Suprapubic skin (tissue), 4 donors: ENCODE measurements at regions not wholly inside any gene's neighbourhood (a gene's known extent, or its start where the extent isn't known, plus 50 kb on each side); places are given as distances from the start of the nearest gene placed in this dataset.

Source experiments
- DNase-seq, 2 donors: peaks; one replicate each; pipeline ENCODE4 v3.0.0-alpha.2; 2019; ENCODE audit warnings: low spot score in 2 of 2
- H3K27ac ChIP-seq: fragments of 200-600 bp; sonication (generic); one replicate; pipeline ENCODE4 v1.5.1; 2019
- H3K27me3 ChIP-seq: fragments of 200-600 bp; sonication (generic); one replicate; pipeline ENCODE4 v1.5.1; 2019
- H3K36me3 ChIP-seq: fragments of 200-600 bp; sonication (generic); one replicate; pipeline ENCODE4 v1.5.1; 2019
- H3K4me1 ChIP-seq: fragments of 200-600 bp; sonication (generic); one replicate; pipeline ENCODE4 v1.5.1; 2019
- H3K4me3 ChIP-seq: fragments of 200-600 bp; sonication (generic); one replicate; pipeline ENCODE4 v1.5.1; 2019; ENCODE audit warnings: mild to moderate bottlenecking
- H3K9me3 ChIP-seq: fragments of 200-600 bp; sonication (generic); one replicate; pipeline ENCODE4 v1.5.1; 2019
- EP300 ChIP-seq: sonication (generic); formaldehyde crosslinking; IDR thresholded peaks from one replicate; pipeline ENCODE4 v1.6.1; 2017; ENCODE audit warnings: antibody characterized with exemption
- POLR2A ChIP-seq, 2 donors: fragments of 450-650 bp; IDR thresholded peaks; one replicate each; pipeline ENCODE4 v1.6.1; 2017; ENCODE audit warnings: antibody characterized with exemption in 2 of 2, mild to moderate bottlenecking in 2 of 2, moderate library complexity in 2 of 2
- POLR2AphosphoS5 ChIP-seq, 3 donors: sonication (generic); formaldehyde crosslinking; IDR thresholded peaks; one replicate each; pipeline ENCODE4 v1.6.1; 2017; ENCODE audit warnings: antibody characterized with exemption in 3 of 3
- WGBS: methylation state at CpG from one replicate; pipeline ENCODE4 v1.1.5; 2018; 5-methylcytosine and 5-hydroxymethylcytosine counted together
- TF ChIP-seq, protein P1 (sequence below), 2 donors: fragments of 200-600 bp in 1 of 2; fragments of 450-650 bp in 1 of 2; sonication (generic) in 1 of 2; IDR thresholded peaks; one replicate each; pipeline ENCODE4 v1.5.1; 2016 to 2019; ENCODE audit warnings: antibody characterized with exemption in 2 of 2, mild to moderate bottlenecking in 1 of 2, moderate library complexity in 1 of 2

DNA sequence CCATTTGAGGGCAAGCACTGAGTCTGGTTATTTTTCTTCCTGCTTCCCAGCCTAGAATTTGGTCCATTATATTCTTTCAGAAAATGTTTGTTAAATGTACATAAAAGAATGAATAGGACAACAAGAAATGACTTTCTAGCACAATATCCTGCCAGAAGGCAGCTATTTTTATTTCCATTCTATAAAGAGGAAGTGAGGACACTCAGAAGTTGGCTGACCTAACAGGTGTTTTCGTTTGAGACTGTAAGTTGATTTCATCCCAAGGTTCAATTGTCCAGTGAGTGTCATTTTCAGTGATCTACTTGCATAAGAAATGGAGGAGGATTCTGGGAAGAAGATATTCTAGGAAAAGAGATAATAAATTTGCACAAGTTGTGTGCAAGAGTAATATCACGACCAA lies 191.9 kb upstream of the POU1F1 start:
- Histone ChIP-seq H3K27me3 (no peaks in the 10 kb centered on the region), H3K9me3 (no peaks in the 10 kb centered on the region), H3K36me3 (no peaks in the 10 kb centered on the region), H3K4me1 (no peaks in the 10 kb centered on the region), H3K4me3 (no peak overlapping the region), H3K27ac (no peak overlapping the region)
- TF ChIP-seq POLR2A (IDR thresholded peaks at IDR 0.05) (no peak), EP300 (no peak)
- TF ChIP-seq, protein P1, sequence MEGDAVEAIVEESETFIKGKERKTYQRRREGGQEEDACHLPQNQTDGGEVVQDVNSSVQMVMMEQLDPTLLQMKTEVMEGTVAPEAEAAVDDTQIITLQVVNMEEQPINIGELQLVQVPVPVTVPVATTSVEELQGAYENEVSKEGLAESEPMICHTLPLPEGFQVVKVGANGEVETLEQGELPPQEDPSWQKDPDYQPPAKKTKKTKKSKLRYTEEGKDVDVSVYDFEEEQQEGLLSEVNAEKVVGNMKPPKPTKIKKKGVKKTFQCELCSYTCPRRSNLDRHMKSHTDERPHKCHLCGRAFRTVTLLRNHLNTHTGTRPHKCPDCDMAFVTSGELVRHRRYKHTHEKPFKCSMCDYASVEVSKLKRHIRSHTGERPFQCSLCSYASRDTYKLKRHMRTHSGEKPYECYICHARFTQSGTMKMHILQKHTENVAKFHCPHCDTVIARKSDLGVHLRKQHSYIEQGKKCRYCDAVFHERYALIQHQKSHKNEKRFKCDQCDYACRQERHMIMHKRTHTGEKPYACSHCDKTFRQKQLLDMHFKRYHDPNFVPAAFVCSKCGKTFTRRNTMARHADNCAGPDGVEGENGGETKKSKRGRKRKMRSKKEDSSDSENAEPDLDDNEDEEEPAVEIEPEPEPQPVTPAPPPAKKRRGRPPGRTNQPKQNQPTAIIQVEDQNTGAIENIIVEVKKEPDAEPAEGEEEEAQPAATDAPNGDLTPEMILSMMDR (IDR thresholded peaks at IDR 0.05), result no peak
- no peak for DNase-seq
- 27% methylated on average over 2 of the region's 2 CpGs for WGBS

DNA sequence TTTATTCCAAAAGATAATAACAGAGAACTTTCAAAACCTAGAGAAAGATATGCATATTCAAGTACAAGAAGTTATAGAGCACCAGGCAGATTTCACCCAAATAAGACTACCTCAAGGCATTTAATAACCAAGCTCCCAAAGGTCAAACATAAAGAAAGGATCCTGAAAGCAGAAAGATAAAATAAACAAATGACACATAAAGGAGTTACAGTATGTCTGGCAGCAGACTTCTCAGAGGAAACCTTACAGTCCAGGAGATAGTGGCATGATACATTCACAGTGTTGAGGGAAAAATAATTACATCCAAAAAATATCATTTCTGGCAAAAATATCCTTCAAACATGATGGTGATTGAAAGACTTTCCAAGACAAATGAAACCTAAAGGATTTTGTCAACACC lies 185.8 kb upstream of the POU1F1 start:
- no peaks in the 10 kb centered on the region for H3K36me3 ChIP-seq
- DNase-seq, result no peak

DNA sequence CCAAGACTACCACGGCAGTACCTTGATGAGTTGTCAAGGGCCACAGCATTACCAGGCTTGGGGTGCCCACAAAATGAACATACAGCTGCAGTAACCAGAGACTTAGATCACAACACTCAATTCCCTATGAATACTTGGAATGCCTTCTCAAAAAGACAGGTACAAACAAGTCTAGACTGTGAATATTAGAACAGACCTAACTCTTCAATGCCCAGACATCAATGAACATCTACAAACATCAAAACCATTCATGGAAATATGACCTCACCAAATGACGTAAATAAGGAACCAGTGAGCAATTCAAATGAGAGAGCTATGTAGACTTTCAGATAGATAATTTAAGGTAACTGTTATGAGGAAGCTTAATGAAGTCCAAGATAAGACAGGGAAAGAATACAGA lies 185.1 kb upstream of the POU1F1 start:
- no peak overlapping the region for H3K4me3 ChIP-seq
- H3K9me3 ChIP-seq, result no peaks in the 10 kb centered on the region
- no peak for DNase-seq
- H3K4me1 ChIP-seq, result no peaks in the 10 kb centered on the region
- no peaks in the 10 kb centered on the region for H3K36me3 ChIP-seq
- WGBS, result 47% methylated on average over 2 of the region's 2 CpGs
- no peak for TF ChIP-seq POLR2AphosphoS5 (IDR thresholded peaks at IDR 0.05)
- no peak for TF ChIP-seq EP300
- no peak for TF ChIP-seq POLR2A (IDR thresholded peaks at IDR 0.05)
- TF ChIP-seq, protein P1 (IDR thresholded peaks at IDR 0.05), result no peak
- H3K27ac ChIP-seq, result no peak overlapping the region
- H3K27me3 ChIP-seq, result no peaks in the 10 kb centered on the region

More for the DNA sequence above, 185.8 kb upstream of the POU1F1 start:
- Histone ChIP-seq H3K27ac (no peak overlapping the region), H3K27me3 (no peaks in the 10 kb centered on the region), H3K9me3 (no peaks in the 10 kb centered on the region), H3K4me3 (no peak overlapping the region), H3K4me1 (no peaks in the 10 kb centered on the region)
- TF ChIP-seq POLR2A (IDR thresholded peaks at IDR 0.05) (no peak), EP300 (no peak)

DNA sequence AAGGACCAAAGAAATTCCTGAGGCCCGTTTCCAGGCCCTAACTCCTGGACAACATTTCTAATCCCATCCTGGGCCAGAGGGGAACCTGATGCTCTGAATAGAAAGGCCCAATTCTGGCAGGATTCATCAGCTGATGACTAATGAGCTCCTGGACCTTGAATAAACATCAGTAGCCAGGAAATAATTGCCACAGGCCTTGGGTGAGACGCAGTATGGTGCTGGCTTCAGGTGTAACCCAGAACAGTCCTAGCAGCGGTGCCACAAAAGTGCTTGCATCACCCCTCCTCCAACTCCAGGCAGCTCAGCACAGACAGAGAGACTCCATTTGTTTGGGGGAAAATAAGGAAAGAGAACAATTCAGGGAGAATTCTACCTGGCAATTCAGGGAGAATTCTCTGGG lies 184.7 kb upstream of the POU1F1 start:
- Histone ChIP-seq H3K4me3 (no peak overlapping the region), H3K4me1 (no peaks in the 10 kb centered on the region), H3K9me3 (no peaks in the 10 kb centered on the region), H3K27ac (no peak overlapping the region), H3K36me3 (no peaks in the 10 kb centered on the region), H3K27me3 (no peaks in the 10 kb centered on the region)
- no peak for DNase-seq
- TF ChIP-seq POLR2A (IDR thresholded peaks at IDR 0.05) (no peak), POLR2AphosphoS5 (IDR thresholded peaks at IDR 0.05) (no peak), EP300 (no peak)
- WGBS, result 51% methylated on average over 3 of the region's 3 CpGs

DNA sequence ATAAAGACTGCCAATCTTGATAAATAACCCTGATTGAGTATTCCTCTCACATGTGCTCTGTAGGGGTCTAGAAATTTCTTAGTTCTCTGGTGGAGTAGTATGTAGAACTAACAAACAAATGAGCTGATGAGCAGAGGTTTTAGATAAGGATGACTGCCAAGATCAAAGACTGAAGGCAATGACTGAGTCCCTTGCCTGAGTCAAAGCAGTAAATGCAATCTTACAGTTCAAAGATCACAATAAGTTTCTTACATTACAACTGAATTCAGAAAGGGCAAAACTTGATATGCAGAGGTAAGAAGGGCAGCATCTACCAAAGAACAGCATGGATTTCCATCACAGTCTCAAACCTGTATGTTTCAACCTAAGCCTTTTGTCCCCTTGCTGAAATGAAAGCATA lies 172.2 kb upstream of the POU1F1 start:
- no peaks in the 10 kb centered on the region for H3K36me3 ChIP-seq
- no peaks in the 10 kb centered on the region for H3K4me1 ChIP-seq
- H3K9me3 ChIP-seq, result peaks cover 6% of the 10 kb centered on the region
- H3K4me3 ChIP-seq, result no peak overlapping the region
- DNase-seq, result no peak
- H3K27ac ChIP-seq, result no peak overlapping the region
- TF ChIP-seq POLR2AphosphoS5 (IDR thresholded peaks at IDR 0.05), result no peak
- TF ChIP-seq POLR2A (IDR thresholded peaks at IDR 0.05), result no peak
- TF ChIP-seq, protein P1 (IDR thresholded peaks at IDR 0.05), result no peak
- no peaks in the 10 kb centered on the region for H3K27me3 ChIP-seq

DNA sequence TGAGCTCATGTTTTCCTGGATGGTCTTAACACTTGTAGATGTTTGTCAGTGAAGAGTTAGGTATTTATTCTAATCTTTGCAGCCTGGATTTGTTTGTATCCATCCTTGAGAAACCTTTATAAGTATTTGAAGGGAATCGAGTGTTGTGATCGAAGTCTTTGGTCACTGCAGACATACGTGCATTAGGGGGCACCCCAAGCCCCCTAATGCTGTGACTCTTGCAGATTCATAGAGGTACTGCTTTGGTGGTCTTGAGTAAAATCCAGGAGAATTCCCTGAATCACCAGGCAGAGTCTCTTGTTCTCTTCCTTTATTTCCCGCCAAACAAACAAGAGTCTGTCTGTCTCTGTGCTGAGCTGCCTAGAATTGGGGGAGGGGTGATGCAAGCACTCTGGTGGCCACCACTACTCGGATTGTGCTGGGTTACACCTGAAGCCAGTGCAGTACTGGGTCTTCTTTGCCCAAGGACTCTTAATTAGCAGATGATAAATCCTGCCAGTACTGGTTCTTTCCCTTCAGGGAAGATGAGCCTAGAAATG lies 170.5 kb upstream of the POU1F1 start:
- H3K4me1 ChIP-seq, result no peaks in the 10 kb centered on the region
- no peak for TF ChIP-seq EP300
- TF ChIP-seq POLR2AphosphoS5 (IDR thresholded peaks at IDR 0.05), result no peak
- TF ChIP-seq POLR2A (IDR thresholded peaks at IDR 0.05), result no peak
- TF ChIP-seq, protein P1 (IDR thresholded peaks at IDR 0.05), result no peak
- no peak overlapping the region for H3K27ac ChIP-seq
- no peaks in the 10 kb centered on the region for H3K36me3 ChIP-seq
- no peak for DNase-seq
- peaks cover 6% of the 10 kb centered on the region for H3K9me3 ChIP-seq
- H3K27me3 ChIP-seq, result no peaks in the 10 kb centered on the region
- no peak overlapping the region for H3K4me3 ChIP-seq
- WGBS, result 65% methylated on average over 5 of the region's 5 CpGs
